PC-9 (cell line): ENCODE measurements at regions not wholly inside any gene's neighbourhood (a gene's known extent, or its start where the extent isn't known, plus 50 kb on each side); places are given as distances from the start of the nearest gene placed in this dataset.
A peak's percentile ranks its signal among the peaks of the same experiment; 100 is the strongest.

Experiments used
- BruUV-seq: library from RNA; stranded (reverse); fragments of 400-500 nt; replicated peaks from 2 replicates; lab custom pipeline; 2021; lab: Mats Ljungman, UMichigan
- CTCF ChIA-PET: fragments of 300-600 bp; sonication (Branson Sonifier 250); formaldehyde crosslinking; loops from one replicate; lab custom pipeline; 2022; ENCODE audit warnings: antibody characterized with exemption; lab: Charles Lee
- POLR2A ChIA-PET: fragments of 300-600 bp; sonication (Branson Sonifier 250); formaldehyde crosslinking; loops from one replicate; lab custom pipeline; 2022; ENCODE audit warnings: antibody characterized with exemption; ENCODE audit not compliant: unreplicated experiment; lab: Charles Lee
- DNase-seq, 2 experiments: peaks; one replicate each; pipeline versions ENCODE4 v3.0.0 to v3.0.0-alpha.2; 2015 to 2022; ENCODE audit warnings: mixed read lengths in 1 of 2
- H2AFZ ChIP-seq: fragments of 200-600 bp; sonication (generic); 2 replicates; pipeline ENCODE4 v1.8.1; 2017; ENCODE audit warnings: antibody characterized with exemption
- H3F3A ChIP-seq: fragments of 200-600 bp; sonication (generic); 2 replicates; pipeline ENCODE4 v1.8.1; 2017; ENCODE audit warnings: antibody characterized with exemption, mild to moderate bottlenecking, low read depth; ENCODE audit not compliant: insufficient read depth
- H3K27ac ChIP-seq: fragments of 200-600 bp; sonication (generic); 2 replicates; pipeline ENCODE4 v1.6.1; 2016; ENCODE audit warnings: mixed run types
- H3K27me3 ChIP-seq: fragments of 200-600 bp; sonication (generic); 2 replicates; pipeline ENCODE4 v1.6.1; 2016; ENCODE audit warnings: low read depth, mixed run types; ENCODE audit not compliant: insufficient read depth
- H3K36me3 ChIP-seq: fragments of 200-600 bp; sonication (generic); 2 replicates; pipeline ENCODE4 v1.6.1; 2016; ENCODE audit warnings: low read depth, mixed run types
- H3K4me1 ChIP-seq: fragments of 200-600 bp; sonication (generic); replicated peaks from 2 replicates; pipeline ENCODE4 v1.6.1; 2016; ENCODE audit warnings: mixed run types; ENCODE audit not compliant: insufficient read depth
- H3K4me2 ChIP-seq: fragments of 200-600 bp; sonication (generic); 2 replicates; pipeline ENCODE4 v1.6.1; 2017; ENCODE audit warnings: mixed run types
- H3K4me3 ChIP-seq: fragments of 200-600 bp; sonication (generic); 2 replicates; pipeline ENCODE4 v1.6.1; 2016; ENCODE audit warnings: mixed run types
- H3K79me2 ChIP-seq: fragments of 200-600 bp; sonication (generic); 2 replicates; pipeline ENCODE4 v1.6.1; 2017; ENCODE audit warnings: low read depth, mixed run types
- H3K9me2 ChIP-seq: fragments of 200-600 bp; sonication (generic); 2 replicates; pipeline ENCODE4 v1.8.1; 2017; ENCODE audit warnings: mild to moderate bottlenecking; ENCODE audit not compliant: insufficient read depth
- H3K9me3 ChIP-seq: fragments of 200-600 bp; sonication (generic); 2 replicates; pipeline ENCODE4 v1.8.1; 2016; ENCODE audit warnings: low read depth; ENCODE audit not compliant: insufficient read depth
- H4K20me1 ChIP-seq: fragments of 200-600 bp; sonication (generic); 2 replicates; pipeline ENCODE4 v1.8.1; 2017; ENCODE audit not compliant: insufficient read depth
- EZH2 ChIP-seq: fragments of 200-600 bp; sonication (generic); IDR thresholded peaks from 2 replicates; pipeline ENCODE4 v1.8.0; 2017; ENCODE audit warnings: antibody characterized with exemption, low read depth
- intact Hi-C: fragments of 100-400 bp; cut with micrococcal nuclease; formaldehyde crosslinking; loops from one replicate; pipeline ENCODE4 v1.10.0; 2022; ENCODE audit not compliant: unreplicated experiment
- TF ChIP-seq, protein P1 (sequence below): fragments of 200-600 bp; sonication (generic); conservative IDR thresholded peaks from 2 replicates; pipeline ENCODE4 v1.6.1; 2017; ENCODE audit warnings: mixed run types, antibody characterized with exemption, mild to moderate bottlenecking, moderate library complexity

- no peak overlapping the region for H3K27ac ChIP-seq
- no TSS peak for BruUV-seq
Observed at GRCh38 chr15:95359966-95360365, 970.5 kb upstream of the NR2F2 start.

DNA sequence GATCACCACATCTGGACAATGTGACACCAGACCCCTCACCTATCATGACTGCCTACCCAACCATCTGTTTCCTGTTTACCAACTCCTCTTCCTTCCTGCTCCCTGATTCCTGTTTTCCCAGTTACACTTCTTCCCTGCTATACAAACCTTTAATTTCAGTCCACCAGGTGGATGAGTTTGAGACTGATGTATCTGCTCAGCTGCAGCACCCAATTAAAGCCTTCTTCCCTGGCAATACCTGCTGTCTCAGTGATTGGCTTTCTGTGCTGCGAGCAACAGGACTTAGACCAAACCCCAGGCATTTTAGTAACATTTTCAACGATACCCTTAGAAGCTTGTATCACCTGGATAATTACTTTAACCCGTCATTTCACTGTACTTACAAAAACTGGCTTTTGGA is 968.2 kb upstream of the NR2F2 start:
- Histone ChIP-seq H3K79me2 (no peaks in the 10 kb centered on the region), H4K20me1 (no peaks in the 10 kb centered on the region), H3K4me1 (no peaks in the 10 kb centered on the region), H3K27me3 (no peaks in the 10 kb centered on the region), H3K4me3 (no peak overlapping the region), H3K9me3 (no peaks in the 10 kb centered on the region), H3K27ac (no peak overlapping the region), H3K9me2 (no peaks in the 10 kb centered on the region), H3F3A (no peaks in the 10 kb centered on the region), H2AFZ (no peak overlapping the region), H3K36me3 (no peaks in the 10 kb centered on the region), H3K4me2 (no peak overlapping the region)
- POLR2A ChIA-PET: no interaction called here
- BruUV-seq: no TSS peak
- CTCF ChIA-PET: no interaction called here
- DNase-seq: no peak
- no peak for TF ChIP-seq EZH2
- TF ChIP-seq, protein P1, sequence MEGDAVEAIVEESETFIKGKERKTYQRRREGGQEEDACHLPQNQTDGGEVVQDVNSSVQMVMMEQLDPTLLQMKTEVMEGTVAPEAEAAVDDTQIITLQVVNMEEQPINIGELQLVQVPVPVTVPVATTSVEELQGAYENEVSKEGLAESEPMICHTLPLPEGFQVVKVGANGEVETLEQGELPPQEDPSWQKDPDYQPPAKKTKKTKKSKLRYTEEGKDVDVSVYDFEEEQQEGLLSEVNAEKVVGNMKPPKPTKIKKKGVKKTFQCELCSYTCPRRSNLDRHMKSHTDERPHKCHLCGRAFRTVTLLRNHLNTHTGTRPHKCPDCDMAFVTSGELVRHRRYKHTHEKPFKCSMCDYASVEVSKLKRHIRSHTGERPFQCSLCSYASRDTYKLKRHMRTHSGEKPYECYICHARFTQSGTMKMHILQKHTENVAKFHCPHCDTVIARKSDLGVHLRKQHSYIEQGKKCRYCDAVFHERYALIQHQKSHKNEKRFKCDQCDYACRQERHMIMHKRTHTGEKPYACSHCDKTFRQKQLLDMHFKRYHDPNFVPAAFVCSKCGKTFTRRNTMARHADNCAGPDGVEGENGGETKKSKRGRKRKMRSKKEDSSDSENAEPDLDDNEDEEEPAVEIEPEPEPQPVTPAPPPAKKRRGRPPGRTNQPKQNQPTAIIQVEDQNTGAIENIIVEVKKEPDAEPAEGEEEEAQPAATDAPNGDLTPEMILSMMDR: no peak
- intact Hi-C loops: no loop called here

More at GRCh38 chr15:95359966-95360365, 970.5 kb upstream of the NR2F2 start:
- H3K4me3 ChIP-seq: no peak overlapping the region
- H3K27me3 ChIP-seq: no peaks in the 10 kb centered on the region
- no peaks in the 10 kb centered on the region for H3K36me3 ChIP-seq
- no peaks in the 10 kb centered on the region for H3K9me2 ChIP-seq
- DNase-seq: no peak
- H3K79me2 ChIP-seq: no peaks in the 10 kb centered on the region
- ChIA-PET POLR2A (no interaction called here), CTCF (no interaction called here)
- no peaks in the 10 kb centered on the region for H3K4me1 ChIP-seq
- peak overlapping the region; percentile 17; the same call in 1 of the 2 replicates for H2AFZ ChIP-seq
- H3F3A ChIP-seq: no peaks in the 10 kb centered on the region
- intact Hi-C loops: no loop called here
- H3K4me2 ChIP-seq: no peak overlapping the region
- no peaks in the 10 kb centered on the region for H4K20me1 ChIP-seq
- TF ChIP-seq EZH2: no peak
- TF ChIP-seq, protein P1: no peak
- H3K9me3 ChIP-seq: no peaks in the 10 kb centered on the region

DNA sequence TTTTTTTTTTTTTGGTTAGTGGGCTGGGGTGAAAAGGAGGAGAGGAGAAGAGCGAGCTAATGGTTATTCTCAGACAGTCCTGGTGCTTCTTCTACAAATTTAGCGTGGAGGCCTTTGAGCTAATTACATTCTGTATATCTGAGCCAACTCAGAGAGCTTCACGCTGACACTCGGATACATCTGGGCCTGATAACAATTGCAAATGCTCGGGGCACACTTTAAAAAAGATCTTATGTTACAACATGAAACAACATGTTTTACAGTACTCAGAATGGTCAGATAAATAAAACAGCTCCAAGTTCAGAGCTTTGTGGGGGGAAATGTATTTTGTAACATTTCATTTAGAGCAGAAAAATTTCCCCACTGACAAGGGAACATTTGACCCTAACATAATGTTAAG is 966.9 kb upstream of the NR2F2 start:
- intact Hi-C loops: no loop called here
- H2AFZ ChIP-seq: no peak overlapping the region
- ChIA-PET POLR2A (no interaction called here), CTCF (no interaction called here)
- no peak overlapping the region for H3K4me3 ChIP-seq
- no peaks in the 10 kb centered on the region for H3K4me1 ChIP-seq
- no peaks in the 10 kb centered on the region for H3K9me3 ChIP-seq
- no peaks in the 10 kb centered on the region for H3K9me2 ChIP-seq
- H3F3A ChIP-seq: no peaks in the 10 kb centered on the region
- DNase-seq: no peak
- H3K4me2 ChIP-seq: no peak overlapping the region
- no peaks in the 10 kb centered on the region for H4K20me1 ChIP-seq
- no peaks in the 10 kb centered on the region for H3K27me3 ChIP-seq
- BruUV-seq: no TSS peak
- TF ChIP-seq EZH2: no peak
- TF ChIP-seq, protein P1: no peak
- H3K36me3 ChIP-seq: no peaks in the 10 kb centered on the region
- H3K27ac ChIP-seq: no peak overlapping the region
- H3K79me2 ChIP-seq: no peaks in the 10 kb centered on the region
